ACC112 (cell line): ENCODE measurements at regions not wholly inside any gene's neighbourhood (a gene's known extent, or its start where the extent isn't known, plus 50 kb on each side); places are given as distances from the start of the nearest gene placed in this dataset.
"Not testable (repeated sequence)": the region's sequence is repeated elsewhere in the genome, so short reads cannot be mapped to it uniquely, and the experiment has no call there.

Source experiments
- H2AFZ ChIP-seq: fragments of 200-600 bp; sonication (generic); one replicate; pipeline ENCODE4 v1.6.0; 2017; ENCODE audit warnings: antibody characterized with exemption, low read length; ENCODE audit not compliant: unreplicated experiment
- H3K27ac ChIP-seq: fragments of 200-600 bp; sonication (generic); 2 replicates; pipeline ENCODE4 v1.5.1; 2014; ENCODE audit warnings: low read depth, mild to moderate bottlenecking, antibody characterized with exemption, low read length, moderate library complexity
- H3K27me3 ChIP-seq: fragments of 200-600 bp; sonication (generic); 2 replicates; pipeline ENCODE4 v1.6.1; 2014; ENCODE audit warnings: mild to moderate bottlenecking, antibody characterized with exemption, low read length, moderate library complexity, mixed read lengths; ENCODE audit not compliant: insufficient read depth
- H3K36me3 ChIP-seq: fragments of 200-600 bp; sonication (generic); 2 replicates; pipeline ENCODE4 v1.6.1; 2016; ENCODE audit warnings: mild to moderate bottlenecking, antibody characterized with exemption, low read length, moderate library complexity, mixed read lengths; ENCODE audit not compliant: insufficient read depth
- H3K4me1 ChIP-seq: fragments of 200-600 bp; sonication (generic); one replicate; pipeline ENCODE4 v1.6.1; 2016; ENCODE audit warnings: low read length, mixed read lengths; ENCODE audit not compliant: insufficient read depth, unreplicated experiment, control insufficient read depth
- H3K4me3 ChIP-seq: fragments of 200-600 bp; sonication (generic); 2 replicates; pipeline ENCODE4 v1.5.1; 2014; ENCODE audit warnings: mild to moderate bottlenecking, low read depth, low read length
- H3K79me2 ChIP-seq: fragments of 200-600 bp; sonication (generic); one replicate; pipeline ENCODE4 v1.6.0; 2016; ENCODE audit warnings: low read length; ENCODE audit not compliant: control insufficient read depth, unreplicated experiment, insufficient read depth

- H3K27me3 ChIP-seq: no peaks in the 10 kb centered on the region
- H2AFZ ChIP-seq: no peak overlapping the region
- no peaks in the 10 kb centered on the region for H3K79me2 ChIP-seq
- no peak overlapping the region for H3K27ac ChIP-seq
- H3K36me3 ChIP-seq: no peaks in the 10 kb centered on the region
- H3K4me1 ChIP-seq: no peaks in the 10 kb centered on the region
- no peak overlapping the region for H3K4me3 ChIP-seq
Measured at GRCh38 chr9:29575219-29575618, 2001.9 kb upstream of the C9orf72 start.

GRCh38 chr9:29588361-29588760 lies 2015.1 kb upstream of the C9orf72 start:
- Histone ChIP-seq H3K4me1 (no peaks in the 10 kb centered on the region), H3K4me3 (no peak overlapping the region), H3K79me2 (no peaks in the 10 kb centered on the region), H2AFZ (no peak overlapping the region), H3K27me3 (no peaks in the 10 kb centered on the region), H3K36me3 (no peaks in the 10 kb centered on the region), H3K27ac (no peak overlapping the region)

- Histone ChIP-seq H3K36me3 (no peaks in the 10 kb centered on the region), H3K4me1 (no peaks in the 10 kb centered on the region), H3K79me2 (no peaks in the 10 kb centered on the region), H3K4me3 (no peak overlapping the region), H3K27me3 (no peaks in the 10 kb centered on the region), H3K27ac (no peak overlapping the region), H2AFZ (no peak overlapping the region)
Measured at GRCh38 chr9:29609282-29609681, 2036.0 kb upstream of the C9orf72 start.

DNA sequence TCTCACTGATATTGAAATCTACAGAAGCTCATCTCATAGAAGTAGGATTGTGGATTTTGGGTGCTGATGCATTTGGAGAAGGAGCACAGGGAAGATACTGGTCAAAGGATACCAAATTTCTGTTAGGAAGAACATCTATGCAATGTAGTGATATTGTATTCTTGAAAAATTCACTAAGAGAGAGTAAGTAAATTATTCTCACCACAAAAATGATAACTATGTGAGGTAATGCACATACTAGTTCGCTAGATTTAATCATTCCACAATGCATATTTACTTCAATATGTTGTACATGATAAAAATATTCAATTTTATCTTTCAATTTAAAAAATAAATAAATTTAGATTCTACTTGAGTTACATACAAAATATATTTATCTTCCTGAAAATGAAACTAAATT lies 2040.5 kb upstream of the C9orf72 start:
- Histone ChIP-seq H3K4me1 (no peaks in the 10 kb centered on the region), H3K36me3 (no peaks in the 10 kb centered on the region), H3K79me2 (no peaks in the 10 kb centered on the region), H3K27me3 (no peaks in the 10 kb centered on the region), H3K4me3 (no peak overlapping the region), H2AFZ (no peak overlapping the region), H3K27ac (no peak overlapping the region)

DNA sequence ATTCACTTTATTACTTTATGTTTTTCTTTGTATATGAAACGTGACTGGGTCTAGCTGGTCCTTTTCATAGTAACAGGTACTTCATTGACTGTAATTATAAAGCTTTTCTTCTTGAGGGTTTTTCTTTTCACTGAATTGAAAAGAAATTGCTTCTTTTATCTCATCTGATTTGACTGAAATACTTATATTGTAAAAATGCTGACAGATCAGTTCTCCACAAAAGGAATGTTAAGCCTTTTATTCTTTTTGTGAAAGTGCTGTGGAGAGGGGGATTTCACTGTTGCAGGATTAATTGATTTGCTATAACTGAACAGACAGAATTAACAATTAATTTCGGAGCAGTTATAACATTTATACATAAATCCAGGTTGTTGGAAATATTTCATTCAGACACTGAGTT lies 2043.6 kb upstream of the C9orf72 start:
- Histone ChIP-seq H2AFZ (no peak overlapping the region), H3K27me3 (no peaks in the 10 kb centered on the region), H3K4me1 (no peaks in the 10 kb centered on the region), H3K79me2 (no peaks in the 10 kb centered on the region), H3K4me3 (no peak overlapping the region), H3K36me3 (no peaks in the 10 kb centered on the region), H3K27ac (no peak overlapping the region)

DNA sequence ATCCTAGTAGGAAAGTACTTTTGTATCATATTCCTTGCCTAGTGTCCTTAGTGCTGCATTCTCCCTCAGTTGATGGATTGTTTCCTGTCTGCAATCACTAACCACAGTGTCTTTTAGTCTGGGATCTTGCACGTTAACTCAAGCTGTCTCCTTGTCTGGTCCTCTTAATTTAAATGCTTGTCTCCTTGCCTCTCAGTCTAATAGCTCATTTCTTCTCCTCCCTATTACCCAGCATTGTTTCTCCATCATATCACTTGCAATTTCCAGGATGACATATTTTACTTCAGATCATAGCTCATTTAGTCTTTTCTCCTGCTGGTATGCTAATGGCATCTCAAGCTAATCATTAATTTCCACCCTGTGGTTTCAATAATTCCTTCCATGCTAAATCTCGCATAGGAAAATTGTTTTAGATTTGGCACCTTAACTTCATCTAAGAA lies 2052.0 kb upstream of the C9orf72 start:
- Histone ChIP-seq H3K79me2 (no peaks in the 10 kb centered on the region), H3K27ac (no peak overlapping the region), H3K4me1 (no peaks in the 10 kb centered on the region), H2AFZ (no peak overlapping the region), H3K4me3 (no peak overlapping the region), H3K27me3 (no peaks in the 10 kb centered on the region), H3K36me3 (no peaks in the 10 kb centered on the region)

DNA sequence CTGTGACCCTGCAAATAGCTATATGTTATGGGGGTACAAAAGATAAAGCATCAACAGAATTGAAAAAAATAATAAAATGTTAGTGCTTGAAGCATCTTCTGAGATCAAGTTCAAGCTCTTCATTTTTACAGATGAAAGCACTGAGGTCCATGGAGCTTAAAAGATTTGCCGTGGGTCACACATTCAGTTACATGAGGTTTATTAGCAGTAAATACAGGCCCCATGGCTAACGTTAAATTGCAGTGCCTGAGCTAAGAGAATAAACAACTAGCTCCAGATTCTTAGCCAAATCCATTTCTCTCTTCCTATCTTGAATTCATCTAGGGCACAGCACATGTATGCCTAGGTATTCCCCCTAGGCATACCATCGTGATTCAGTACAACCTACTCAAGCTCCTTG lies 2052.7 kb upstream of the C9orf72 start:
- H3K79me2 ChIP-seq: no peaks in the 10 kb centered on the region
- no peak overlapping the region for H3K4me3 ChIP-seq
- H3K4me1 ChIP-seq: no peaks in the 10 kb centered on the region
- no peak overlapping the region for H2AFZ ChIP-seq
- H3K27me3 ChIP-seq: no peaks in the 10 kb centered on the region
- H3K27ac ChIP-seq: no peak overlapping the region
- no peaks in the 10 kb centered on the region for H3K36me3 ChIP-seq

DNA sequence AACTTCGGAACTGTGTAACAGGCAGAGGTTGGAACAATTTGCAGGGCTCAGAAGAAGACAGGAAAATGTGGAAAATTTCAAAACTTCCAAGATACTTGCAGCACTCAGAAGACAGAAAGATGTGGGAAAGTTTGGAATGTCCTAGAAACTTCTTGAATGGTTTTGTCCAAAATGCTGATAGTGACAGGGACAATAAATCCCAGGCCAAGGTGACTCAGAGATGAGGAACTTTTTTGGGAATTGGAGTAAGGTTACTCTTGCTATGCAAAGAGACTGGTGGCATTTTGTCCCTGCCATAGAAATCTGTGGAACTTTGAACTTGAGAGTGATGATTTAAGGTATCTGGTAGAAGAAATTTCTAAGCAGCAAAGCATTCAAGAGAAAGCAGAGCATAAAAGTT lies 2055.6 kb upstream of the C9orf72 start:
- not testable (repeated sequence) for H2AFZ ChIP-seq, H3K4me1 ChIP-seq, H3K27me3 ChIP-seq, H3K27ac ChIP-seq, H3K4me3 ChIP-seq, H3K36me3 ChIP-seq, H3K79me2 ChIP-seq

GRCh38 chr9:29637471-29638237 lies 2064.4 kb upstream of the C9orf72 start:
- Histone ChIP-seq H3K27me3 (no peaks in the 10 kb centered on the region), H3K4me1 (no peaks in the 10 kb centered on the region), H3K27ac (no peak overlapping the region), H2AFZ (no peak overlapping the region), H3K36me3 (no peaks in the 10 kb centered on the region), H3K4me3 (no peak overlapping the region), H3K79me2 (no peaks in the 10 kb centered on the region)

DNA sequence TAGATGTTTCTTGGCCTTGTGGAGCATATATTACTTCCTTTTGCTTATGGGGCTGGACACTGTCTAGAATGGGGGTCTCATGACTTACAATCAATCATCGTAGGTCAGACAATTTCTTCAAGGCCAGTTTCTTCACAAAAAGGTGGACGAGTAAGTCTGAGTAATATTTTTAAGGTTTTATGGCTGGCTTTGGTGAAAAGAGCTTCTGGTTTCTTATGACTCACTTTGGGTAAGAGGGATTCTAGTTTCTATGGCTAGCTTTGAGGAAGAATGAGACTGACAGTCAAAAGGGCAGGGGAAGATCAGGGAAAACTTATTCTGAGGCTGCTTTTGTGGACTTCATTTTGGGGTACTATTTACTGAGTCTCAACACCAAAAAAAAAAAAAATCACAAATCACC lies 2067.2 kb upstream of the C9orf72 start:
- no peak overlapping the region for H2AFZ ChIP-seq
- H3K27me3 ChIP-seq: no peaks in the 10 kb centered on the region
- no peaks in the 10 kb centered on the region for H3K36me3 ChIP-seq
- H3K4me3 ChIP-seq: no peak overlapping the region
- H3K27ac ChIP-seq: no peak overlapping the region
- no peaks in the 10 kb centered on the region for H3K4me1 ChIP-seq
- no peaks in the 10 kb centered on the region for H3K79me2 ChIP-seq

- no peaks in the 10 kb centered on the region for H3K27me3 ChIP-seq
- no peak overlapping the region for H3K27ac ChIP-seq
- H3K36me3 ChIP-seq: no peaks in the 10 kb centered on the region
- no peaks in the 10 kb centered on the region for H3K79me2 ChIP-seq
- H3K4me1 ChIP-seq: no peaks in the 10 kb centered on the region
- H2AFZ ChIP-seq: no peak overlapping the region
- no peak overlapping the region for H3K4me3 ChIP-seq
Measured at GRCh38 chr9:29644514-29644913, 2071.2 kb upstream of the C9orf72 start.
